Gastrocnemius medialis (tissue), 4 donors: ENCODE measurements at regions not wholly inside any gene's neighbourhood (a gene's known extent, or its start where the extent isn't known, plus 50 kb on each side); places are given as distances from the start of the nearest gene placed in this dataset.

Source experiments
- ATAC-seq, 2 donors: fragments of 150-250 bp; one replicate each; pipeline ENCODE4 v1.9.1; 2016
- DNase-seq, 2 donors: peaks; one replicate each; pipeline ENCODE4 v3.0.0-alpha.2; 2019
- H3K27ac ChIP-seq, 4 donors: fragments of 200-600 bp; sonication (generic); 1 replicate in 1 of 4; 2 replicates in 3 of 4; pipeline ENCODE4 v1.5.1; 2016 to 2018; ENCODE audit warnings: mild to moderate bottlenecking in 2 of 4, moderate library complexity in 1 of 4
- H3K27me3 ChIP-seq, 3 donors: fragments of 200-600 bp; sonication (generic) in 2 of 3; 1 replicate in 1 of 3; 2 replicates in 2 of 3; pipeline versions ENCODE4 v1.5.1 to v1.6.0; 2016 to 2019; ENCODE audit warnings: mild to moderate bottlenecking in 1 of 3, moderate library complexity in 1 of 3
- H3K36me3 ChIP-seq, 2 donors: fragments of 200-600 bp; sonication (generic) in 1 of 2; one replicate each; pipeline ENCODE4 v1.5.1; 2017 to 2018
- H3K4me1 ChIP-seq, 2 donors: fragments of 200-600 bp; sonication (generic) in 1 of 2; one replicate each; pipeline ENCODE4 v1.5.1; 2016 to 2017; ENCODE audit warnings: mild to moderate bottlenecking in 2 of 2
- H3K4me3 ChIP-seq, 4 donors: fragments of 200-600 bp; sonication (generic) in 3 of 4; 1 replicate in 1 of 4; 2 replicates in 3 of 4; pipeline ENCODE4 v1.5.1; 2016 to 2019; ENCODE audit warnings: mild to moderate bottlenecking in 2 of 4
- H3K9me3 ChIP-seq, 3 donors: fragments of 200-600 bp; sonication (generic) in 2 of 3; 1 replicate in 1 of 3; 2 replicates in 2 of 3; pipeline ENCODE4 v1.5.1; 2016 to 2019
- CTCF ChIP-seq, 5 experiments: fragments of 450-650 bp in 3 of 5; fragments of 200-600 bp in 2 of 5; sonication (generic) in 2 of 5; IDR thresholded peaks in 4 of 5; conservative IDR thresholded peaks in 1 of 5; 1 replicate in 4 of 5; 2 replicates in 1 of 5; pipeline ENCODE4 v1.5.1; 2016 to 2019; ENCODE audit warnings: antibody characterized with exemption in 5 of 5, mild to moderate bottlenecking in 3 of 5, moderate library complexity in 3 of 5
- POLR2A ChIP-seq, 2 donors: fragments of 450-650 bp; IDR thresholded peaks; one replicate each; pipeline ENCODE4 v1.6.1; 2017; ENCODE audit warnings: antibody characterized with exemption in 2 of 2, mild to moderate bottlenecking in 2 of 2, moderate library complexity in 2 of 2
- in situ Hi-C, 4 donors: fragments of 200-750 bp; cut with MboI; loops; one replicate each; pipeline versions ENCODE4 v1.15.0 to v1.8.0; 2017; ENCODE audit warnings: low sequenced_read_pairs in 4 of 4
- intact Hi-C: fragments of 100-400 bp; cut with DNase I; formaldehyde crosslinking; loops from one replicate; pipeline ENCODE4 v1.15.1; 2023; ENCODE audit warnings: low total_unique reads

GRCh38 chr10:6637053-6637452 is 57.0 kb upstream of the PRKCQ start:
- in situ Hi-C loops = no loop called here
- intact Hi-C loops = no loop called here
- no peaks in the 10 kb centered on the region for H3K27me3 ChIP-seq
- H3K27ac ChIP-seq = no peak overlapping the region
- H3K9me3 ChIP-seq = no peaks in the 10 kb centered on the region
- TF ChIP-seq POLR2A (IDR thresholded peaks at IDR 0.05) (no peak), CTCF (IDR thresholded peaks at IDR 0.05 in 4 of 5, conservative IDR thresholded peaks at IDR 0.05 in 1 of 5) (no peak)
- no peak overlapping the region for H3K4me3 ChIP-seq
- peak in 1 of 2 donors; percentile 41 for DNase-seq
- no peaks in the 10 kb centered on the region for H3K36me3 ChIP-seq
- H3K4me1 ChIP-seq = peaks cover 0 to 5% of the 10 kb centered on the region in 2 donors
- peak; percentile 68 to 81 for ATAC-seq

GRCh38 chr10:6635784-6636183 is 55.7 kb upstream of the PRKCQ start:
- no peak overlapping the region for H3K27ac ChIP-seq
- in situ Hi-C loops (no loop called here), intact Hi-C loops (no loop called here)
- peaks cover 0 to 5% of the 10 kb centered on the region in 2 donors for H3K4me1 ChIP-seq
- no peak overlapping the region for H3K4me3 ChIP-seq
- no peak for TF ChIP-seq CTCF (IDR thresholded peaks at IDR 0.05 in 4 of 5, conservative IDR thresholded peaks at IDR 0.05 in 1 of 5)
- TF ChIP-seq POLR2A (IDR thresholded peaks at IDR 0.05) = no peak
- H3K27me3 ChIP-seq = no peaks in the 10 kb centered on the region
- H3K36me3 ChIP-seq = no peaks in the 10 kb centered on the region
- ATAC-seq = no peak
- no peak for DNase-seq
- no peaks in the 10 kb centered on the region for H3K9me3 ChIP-seq
